Calu3 (cell line): ENCODE measurements at regions not wholly inside any gene's neighbourhood (a gene's known extent, or its start where the extent isn't known, plus 50 kb on each side); places are given as distances from the start of the nearest gene placed in this dataset.

Source experiments
- BruUV-seq: library from RNA; stranded (reverse); fragments of 400-500 nt; replicated peaks from 2 replicates; lab custom pipeline; 2021; lab: Mats Ljungman, UMichigan
- CTCF ChIA-PET: fragments of 300-600 bp; sonication (Branson Sonifier 250); formaldehyde crosslinking; loops from one replicate; lab custom pipeline; 2022; ENCODE audit warnings: antibody characterized with exemption; lab: Charles Lee
- DNase-seq: peaks from one replicate; pipeline ENCODE4 v3.0.0; 2022
- H3K27ac Mint-ChIP-seq: one replicate; pipeline ENCODE4 v1.8.0; 2022; ENCODE audit warnings: mixed read lengths; ENCODE audit not compliant: unreplicated experiment
- H3K27me3 Mint-ChIP-seq: one replicate; pipeline ENCODE4 v1.8.0; 2022; ENCODE audit warnings: mixed read lengths; ENCODE audit not compliant: unreplicated experiment
- H3K36me3 Mint-ChIP-seq: one replicate; pipeline ENCODE4 v1.8.0; 2022; ENCODE audit warnings: mild to moderate bottlenecking, moderate library complexity, mixed read lengths; ENCODE audit not compliant: insufficient read depth, unreplicated experiment
- H3K4me1 Mint-ChIP-seq: one replicate; pipeline ENCODE4 v1.8.0; 2022; ENCODE audit warnings: mild to moderate bottlenecking, low read depth, mixed read lengths; ENCODE audit not compliant: unreplicated experiment
- H3K4me3 Mint-ChIP-seq: one replicate; pipeline ENCODE4 v1.8.0; 2022; ENCODE audit warnings: mild to moderate bottlenecking, low read depth, moderate library complexity, mixed read lengths; ENCODE audit not compliant: unreplicated experiment
- H3K9me3 Mint-ChIP-seq: one replicate; pipeline ENCODE4 v1.8.0; 2022; ENCODE audit warnings: low read depth, mixed read lengths; ENCODE audit not compliant: unreplicated experiment
- intact Hi-C: fragments of 100-400 bp; cut with micrococcal nuclease; formaldehyde crosslinking; loops from one replicate; pipeline ENCODE4 v1.10.0; 2022; ENCODE audit not compliant: unreplicated experiment
- TF ChIP-seq, protein P1 (sequence below): fragments of 200-600 bp; IDR thresholded peaks from one replicate; pipeline ENCODE4 v1.8.0; 2022; ENCODE audit warnings: antibody characterized with exemption; ENCODE audit not compliant: unreplicated experiment

DNA sequence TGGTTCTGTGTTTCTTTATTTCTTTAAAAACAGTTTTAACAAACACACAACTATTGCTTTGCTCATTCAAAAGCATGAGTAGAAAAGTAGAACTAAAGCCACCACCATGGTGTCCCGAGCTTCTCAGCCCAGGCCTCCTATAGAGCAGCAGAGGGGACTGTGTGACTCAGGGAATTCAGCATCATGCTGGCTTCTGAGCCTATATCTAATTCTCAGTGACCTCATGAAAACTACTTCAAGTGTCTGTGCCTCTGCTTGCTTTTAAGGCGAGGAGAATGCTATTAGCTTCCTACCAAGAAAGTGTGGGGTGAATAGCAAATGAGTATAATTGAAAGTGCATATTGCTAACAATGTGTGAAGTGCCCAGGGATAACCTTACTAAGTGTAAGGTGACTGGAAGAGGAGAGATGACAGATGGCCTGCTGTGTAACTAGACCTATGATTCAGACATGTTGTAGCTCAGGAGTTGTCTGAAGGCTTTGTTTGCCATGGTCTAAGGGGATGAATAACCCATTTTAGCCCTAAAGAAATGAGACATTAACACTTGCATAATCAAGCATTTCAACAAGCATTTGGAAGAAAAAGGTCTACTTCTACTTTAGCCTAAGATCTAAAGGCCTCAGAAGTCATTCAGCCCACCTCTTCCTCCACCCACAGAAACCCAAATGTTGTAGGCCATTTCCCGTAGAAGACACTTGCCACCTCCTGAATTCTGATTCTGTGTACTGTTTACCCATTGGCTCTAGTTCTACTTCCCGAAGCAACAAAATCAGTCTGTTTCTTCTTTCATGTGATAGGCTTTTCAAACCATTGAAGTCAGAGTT lies 121.5 kb upstream of the ARG1 start:
- TF ChIP-seq, protein P1, sequence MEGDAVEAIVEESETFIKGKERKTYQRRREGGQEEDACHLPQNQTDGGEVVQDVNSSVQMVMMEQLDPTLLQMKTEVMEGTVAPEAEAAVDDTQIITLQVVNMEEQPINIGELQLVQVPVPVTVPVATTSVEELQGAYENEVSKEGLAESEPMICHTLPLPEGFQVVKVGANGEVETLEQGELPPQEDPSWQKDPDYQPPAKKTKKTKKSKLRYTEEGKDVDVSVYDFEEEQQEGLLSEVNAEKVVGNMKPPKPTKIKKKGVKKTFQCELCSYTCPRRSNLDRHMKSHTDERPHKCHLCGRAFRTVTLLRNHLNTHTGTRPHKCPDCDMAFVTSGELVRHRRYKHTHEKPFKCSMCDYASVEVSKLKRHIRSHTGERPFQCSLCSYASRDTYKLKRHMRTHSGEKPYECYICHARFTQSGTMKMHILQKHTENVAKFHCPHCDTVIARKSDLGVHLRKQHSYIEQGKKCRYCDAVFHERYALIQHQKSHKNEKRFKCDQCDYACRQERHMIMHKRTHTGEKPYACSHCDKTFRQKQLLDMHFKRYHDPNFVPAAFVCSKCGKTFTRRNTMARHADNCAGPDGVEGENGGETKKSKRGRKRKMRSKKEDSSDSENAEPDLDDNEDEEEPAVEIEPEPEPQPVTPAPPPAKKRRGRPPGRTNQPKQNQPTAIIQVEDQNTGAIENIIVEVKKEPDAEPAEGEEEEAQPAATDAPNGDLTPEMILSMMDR: no peak
- H3K4me1 Mint-ChIP-seq: no peaks in the 10 kb centered on the region
- no peak for DNase-seq
- CTCF ChIA-PET: no interaction called here
- no peak overlapping the region for H3K4me3 Mint-ChIP-seq
- intact Hi-C loops: no loop called here
- BruUV-seq: no TSS peak
- H3K27me3 Mint-ChIP-seq: no peaks in the 10 kb centered on the region
- no peaks in the 10 kb centered on the region for H3K36me3 Mint-ChIP-seq
- no peak overlapping the region for H3K27ac Mint-ChIP-seq
- H3K9me3 Mint-ChIP-seq: no peaks in the 10 kb centered on the region

DNA sequence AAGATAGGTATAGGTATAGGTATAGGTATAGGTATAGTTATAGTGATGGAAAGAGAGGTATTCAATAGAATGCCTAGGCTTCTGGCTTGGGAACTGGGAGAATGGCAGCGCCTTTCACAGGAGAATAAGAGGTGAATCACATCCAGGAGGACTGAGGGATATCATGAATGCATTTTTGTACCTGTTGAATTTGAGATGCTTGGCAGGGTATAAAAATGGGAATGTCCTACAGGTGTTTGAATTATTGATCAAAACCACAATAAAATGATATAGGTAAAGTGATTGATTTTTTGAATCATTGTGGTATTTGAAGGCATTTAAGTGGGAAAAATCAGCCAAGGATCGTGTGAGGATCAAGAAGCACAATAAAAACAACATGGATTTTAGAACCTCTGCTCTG lies 119.2 kb upstream of the ARG1 start:
- Mint-ChIP-seq H3K4me1 (no peaks in the 10 kb centered on the region), H3K9me3 (no peaks in the 10 kb centered on the region), H3K27me3 (peaks cover 8% of the 10 kb centered on the region), H3K27ac (no peak overlapping the region), H3K36me3 (no peaks in the 10 kb centered on the region), H3K4me3 (no peak overlapping the region)
- DNase-seq: no peak
- no TSS peak for BruUV-seq
- TF ChIP-seq, protein P1: no peak
- intact Hi-C loops: no loop called here
- CTCF ChIA-PET: no interaction called here

DNA sequence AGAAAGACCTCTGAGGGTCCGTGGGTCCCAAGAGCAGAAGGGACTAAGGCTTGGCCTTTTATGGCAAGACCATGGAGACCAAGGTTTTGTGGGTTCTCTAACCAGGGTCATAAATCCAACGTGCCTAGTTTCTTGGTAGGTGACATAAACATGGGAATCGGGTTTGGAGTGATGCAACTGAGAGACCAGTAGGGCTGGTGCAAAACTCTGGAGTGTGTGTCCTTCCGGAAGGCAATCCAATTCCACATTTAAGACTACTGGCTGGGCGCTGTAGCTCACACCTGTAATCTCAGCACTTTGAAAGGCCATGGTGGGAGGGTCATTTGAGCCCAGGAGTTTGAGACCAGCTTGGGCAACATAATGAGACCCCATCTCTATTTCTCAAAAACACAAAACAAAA lies 116.5 kb upstream of the ARG1 start:
- TF ChIP-seq, protein P1: no peak
- CTCF ChIA-PET: no interaction called here
- Mint-ChIP-seq H3K27ac (no peak overlapping the region), H3K36me3 (no peaks in the 10 kb centered on the region), H3K27me3 (peaks cover 13% of the 10 kb centered on the region), H3K4me3 (no peak overlapping the region), H3K4me1 (no peaks in the 10 kb centered on the region), H3K9me3 (no peaks in the 10 kb centered on the region)
- intact Hi-C loops: no loop called here
- no peak for DNase-seq
- no TSS peak for BruUV-seq

DNA sequence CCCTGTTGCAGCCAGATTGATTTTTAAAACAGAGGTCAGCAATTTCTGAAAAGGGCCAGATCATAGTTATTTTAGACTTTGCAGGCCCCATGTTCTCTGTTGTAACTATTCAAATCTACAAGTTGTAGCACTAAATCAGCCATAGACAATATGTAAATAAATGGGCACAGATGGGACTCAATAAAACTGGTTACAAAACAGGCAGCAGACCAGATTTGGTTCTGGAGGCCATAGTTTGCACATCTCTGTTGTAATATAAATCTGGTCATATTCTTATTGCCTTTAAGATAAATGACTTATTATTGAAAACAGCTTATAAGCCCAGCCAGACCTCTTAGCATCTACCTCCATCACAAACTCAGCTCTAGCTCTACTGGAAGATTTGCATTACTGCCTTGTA lies 114.0 kb upstream of the ARG1 start:
- Mint-ChIP-seq H3K27ac (no peak overlapping the region), H3K9me3 (no peaks in the 10 kb centered on the region), H3K4me1 (no peaks in the 10 kb centered on the region), H3K4me3 (no peak overlapping the region), H3K27me3 (peaks cover 13% of the 10 kb centered on the region), H3K36me3 (no peaks in the 10 kb centered on the region)
- BruUV-seq: no TSS peak
- CTCF ChIA-PET: no interaction called here
- DNase-seq: no peak
- TF ChIP-seq, protein P1: no peak
- intact Hi-C loops: no loop called here
